Panc1 (cell line): ENCODE measurements at regions not wholly inside any gene's neighbourhood (a gene's known extent, or its start where the extent isn't known, plus 50 kb on each side); places are given as distances from the start of the nearest gene placed in this dataset.

Experiments used
- ATAC-seq: fragments of 200-7000 bp; cut with Tn5 transposase; 2 replicates; pipeline ENCODE4 v1.9.1; 2020; ENCODE audit warnings: mild to moderate bottlenecking, moderate library complexity
- BruUV-seq: library from RNA; stranded (reverse); fragments of 400-500 nt; replicated peaks from 2 replicates; lab custom pipeline; 2021; lab: Mats Ljungman, UMichigan
- CTCF ChIA-PET: fragments of 300-600 bp; sonication (Branson Sonifier 250); formaldehyde crosslinking; loops from one replicate; lab custom pipeline; 2022; ENCODE audit warnings: antibody characterized with exemption; lab: Charles Lee
- POLR2A ChIA-PET: fragments of 300-600 bp; sonication (Branson Sonifier 250); formaldehyde crosslinking; loops from one replicate; lab custom pipeline; 2022; ENCODE audit warnings: antibody characterized with exemption; lab: Charles Lee
- DNase-seq: peaks from one replicate; pipeline ENCODE4 v3.0.0-alpha.2; 2010; ENCODE audit warnings: low read depth, low spot score
- H3K27ac ChIP-seq: 2 replicates; pipeline ENCODE4 v1.5.1; 2011; ENCODE audit warnings: mild to moderate bottlenecking, low read length, inconsistent platforms
- H3K27me3 ChIP-seq: fragments of 200-500 bp; sonication (Bioruptor generic); 2 replicates; pipeline ENCODE4 v1.6.0; 2014; ENCODE audit warnings: low read length, inconsistent platforms; ENCODE audit not compliant: control insufficient read depth, insufficient read depth
- H3K36me3 ChIP-seq: fragments of 200-500 bp; sonication (Bioruptor generic); 2 replicates; pipeline ENCODE4 v1.5.1; 2014; ENCODE audit warnings: inconsistent platforms, mild to moderate bottlenecking, low read length, moderate library complexity; ENCODE audit not compliant: control insufficient read depth, insufficient read depth
- H3K4me1 ChIP-seq: 2 replicates; pipeline ENCODE4 v1.5.1; 2011; ENCODE audit warnings: inconsistent platforms, mild to moderate bottlenecking, low read length, moderate library complexity; ENCODE audit not compliant: control insufficient read depth, insufficient read depth
- H3K4me3 ChIP-seq, 2 experiments: 2 replicates each; pipeline ENCODE4 v1.5.1; 2011 to 2012; ENCODE audit warnings: low read depth in 2 of 2, low read length in 2 of 2, mild to moderate bottlenecking in 2 of 2, inconsistent platforms in 1 of 2, moderate library complexity in 1 of 2
- H3K9me3 ChIP-seq: fragments of 200-500 bp; sonication (Bioruptor generic); 2 replicates; pipeline ENCODE4 v1.5.1; 2014; ENCODE audit warnings: low read depth, mild to moderate bottlenecking, inconsistent platforms, low read length, moderate library complexity; ENCODE audit not compliant: control insufficient read depth, insufficient read depth
- CTCF ChIP-seq: fragments of 450-650 bp; IDR thresholded peaks from 2 replicates; pipeline ENCODE4 v1.5.1; 2017; ENCODE audit warnings: mild to moderate bottlenecking
- POLR2AphosphoS5 ChIP-seq: IDR thresholded peaks from 2 replicates; pipeline ENCODE4 v1.6.1; 2012; ENCODE audit warnings: mild to moderate bottlenecking, low read depth, low read length, moderate library complexity
- REST ChIP-seq, 2 experiments: IDR thresholded peaks; 2 replicates each; pipeline ENCODE4 v1.6.1; 2011 to 2012; ENCODE audit warnings: low read depth in 2 of 2, control low read depth in 1 of 2, low read length in 1 of 2, mild to moderate bottlenecking in 1 of 2, moderate library complexity in 1 of 2; ENCODE audit not compliant: insufficient read depth in 1 of 2
- SIN3A ChIP-seq: IDR thresholded peaks from 2 replicates; pipeline ENCODE4 v1.6.1; 2012; ENCODE audit warnings: low read depth, mild to moderate bottlenecking, low read length, moderate library complexity, borderline replicate concordance; ENCODE audit not compliant: insufficient read depth
- TCF7L2 ChIP-seq: IDR thresholded peaks from 2 replicates; pipeline ENCODE4 v1.6.1; 2011; ENCODE audit warnings: mild to moderate bottlenecking, low read depth, low read length, inconsistent platforms
- in situ Hi-C: cut with HindIII; loops from 2 replicates; pipeline ENCODE4 v1.10.0; 2016; ENCODE audit warnings: low sequenced_read_pairs, low pct_unique_long_range_greater_than_20kb
- intact Hi-C: fragments of 100-400 bp; cut with micrococcal nuclease; formaldehyde crosslinking; loops from one replicate; pipeline ENCODE4 v1.10.0; 2022; ENCODE audit not compliant: unreplicated experiment

- Histone ChIP-seq H3K4me3 (no peak overlapping the region), H3K9me3 (no peaks in the 10 kb centered on the region), H3K27ac (no peak overlapping the region), H3K4me1 (no peaks in the 10 kb centered on the region), H3K36me3 (no peaks in the 10 kb centered on the region), H3K27me3 (no peaks in the 10 kb centered on the region)
- BruUV-seq = no TSS peak
- DNase-seq (no peak), ATAC-seq (no peak)
- no peak for TF ChIP-seq REST (IDR thresholded peaks at IDR 0.05; ENCODE audit: insufficient read depth in 1 of 2, low read depth in 2 of 2, low read length in 1 of 2)
- TF ChIP-seq POLR2AphosphoS5 = no peak
- no peak for TF ChIP-seq CTCF
- intact Hi-C loops (no loop called here), in situ Hi-C loops (no loop called here)
- ChIA-PET CTCF (no interaction called here), POLR2A (no interaction called here)
Measured at GRCh38 chr14:89675590-89675989, 258.6 kb upstream of the FOXN3 start.

- ChIA-PET POLR2A (no interaction called here), CTCF (no interaction called here)
- DNase-seq (no peak), ATAC-seq (no peak)
- Histone ChIP-seq H3K4me1 (no peaks in the 10 kb centered on the region), H3K4me3 (no peak overlapping the region), H3K36me3 (no peaks in the 10 kb centered on the region), H3K9me3 (no peaks in the 10 kb centered on the region), H3K27me3 (no peaks in the 10 kb centered on the region), H3K27ac (no peak overlapping the region)
- in situ Hi-C loops (no loop called here), intact Hi-C loops (no loop called here)
- TF ChIP-seq CTCF (no peak), POLR2AphosphoS5 (no peak), REST (IDR thresholded peaks at IDR 0.05; ENCODE audit: insufficient read depth in 1 of 2, low read depth in 2 of 2, low read length in 1 of 2) (no peak), TCF7L2 (no peak), SIN3A (no peak)
- BruUV-seq = no TSS peak
Measured at GRCh38 chr14:89674936-89675335, 257.9 kb upstream of the FOXN3 start.
